GM21367 (cell line): ENCODE measurements at regions not wholly inside any gene's neighbourhood (a gene's known extent, or its start where the extent isn't known, plus 50 kb on each side); places are given as distances from the start of the nearest gene placed in this dataset.
"Not testable (repeated sequence)": the region's sequence is repeated elsewhere in the genome, so short reads cannot be mapped to it uniquely, and the experiment has no call there.

Experiments used
- ATAC-seq: cut with Tn5 transposase; IDR thresholded peaks from one replicate; pipeline ENCODE4 v1.9.1; 2021; ENCODE audit not compliant: unreplicated experiment

DNA sequence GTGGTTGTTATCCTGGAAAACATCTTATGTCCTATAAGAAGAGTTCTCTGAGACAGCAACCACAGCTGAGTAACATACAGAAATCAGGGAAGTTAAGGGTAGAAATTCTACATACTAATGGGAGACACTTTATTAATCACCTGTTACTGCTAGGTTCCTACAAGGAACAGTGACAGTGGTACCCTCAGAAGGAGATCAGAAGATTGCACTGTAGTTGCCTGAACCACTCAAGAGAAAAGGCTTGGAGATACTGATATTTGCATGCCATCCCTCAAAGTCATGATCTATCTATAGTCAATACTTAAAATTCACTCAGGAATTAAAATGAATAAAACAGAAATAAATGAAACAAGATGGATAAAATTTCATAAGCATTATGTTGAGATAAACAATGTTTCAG lies 136.0 kb downstream of the LMLN start:
- no peak for ATAC-seq

DNA sequence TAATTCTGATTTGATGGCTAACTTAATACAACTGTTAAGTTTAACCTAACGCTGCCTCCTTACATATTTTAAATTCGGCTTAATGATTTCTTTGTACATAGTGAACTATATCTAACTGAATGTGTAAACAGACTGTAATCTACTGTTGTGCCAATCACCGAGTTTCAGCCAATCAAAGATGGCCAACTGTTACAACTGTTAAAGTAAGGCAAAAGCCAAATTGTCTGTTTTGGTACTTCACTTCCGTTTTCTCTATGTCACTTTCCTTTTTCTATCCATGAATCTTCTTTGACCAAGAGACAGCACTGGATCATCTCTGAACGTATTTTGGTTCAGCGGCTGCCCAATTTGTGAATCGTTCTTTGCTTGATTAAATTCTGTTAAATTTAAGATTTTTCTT lies 137.0 kb downstream of the LMLN start:
- no peak for ATAC-seq

DNA sequence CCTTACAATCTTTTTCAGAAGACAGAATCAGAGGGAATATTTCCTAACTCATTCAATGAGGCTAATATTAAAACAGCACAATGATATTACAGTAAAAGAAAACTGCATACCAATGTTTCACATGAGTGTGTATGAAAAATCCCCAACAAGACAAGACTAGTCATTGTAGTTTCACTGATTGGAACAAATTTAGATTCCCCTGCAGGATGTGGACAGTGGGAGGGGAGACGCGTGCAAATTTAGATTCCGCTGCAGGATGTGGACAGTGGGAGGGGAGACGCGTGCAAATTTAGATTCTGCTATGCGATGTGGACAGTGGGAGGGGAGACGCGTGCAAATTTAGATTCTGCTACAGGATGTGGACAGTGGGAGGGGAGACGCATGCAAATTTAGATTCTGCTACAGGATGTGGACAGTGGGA lies 138.7 kb downstream of the LMLN start:
- ATAC-seq, result not testable (repeated sequence)

DNA sequence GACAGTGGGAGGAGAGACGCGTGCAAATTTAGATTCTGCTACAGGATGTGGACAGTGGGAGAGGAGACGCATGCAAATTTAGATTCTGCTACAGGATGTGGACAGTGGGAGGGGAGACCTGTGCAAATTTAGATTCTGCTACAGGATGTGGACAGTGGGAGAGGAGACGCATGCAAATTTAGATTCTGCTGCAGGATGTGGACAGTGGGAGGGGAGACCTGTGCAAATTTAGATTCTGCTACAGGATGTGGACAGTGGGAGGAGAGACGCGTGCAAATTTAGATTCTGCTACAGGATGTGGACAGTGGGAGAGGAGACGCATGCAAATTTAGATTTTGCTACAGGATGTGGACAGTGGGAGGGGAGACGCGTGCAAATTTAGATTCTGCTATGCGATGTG lies 143.1 kb downstream of the LMLN start:
- not testable (repeated sequence) for ATAC-seq

- ATAC-seq, result no peak
These were observed 146.2 kb downstream of the LMLN start for GRCh38 chr3:198106265-198106664.

- no peak for ATAC-seq
These were observed 148.1 kb downstream of the LMLN start for GRCh38 chr3:198107840-198108734.

- no peak for ATAC-seq
These were observed 149.9 kb downstream of the LMLN start for GRCh38 chr3:198109883-198110282.

- no peak for ATAC-seq
These were observed 152.0 kb downstream of the LMLN start for GRCh38 chr3:198112031-198112430.

- no peak for ATAC-seq
These were observed 153.4 kb downstream of the LMLN start for GRCh38 chr3:198113206-198114053.

GRCh38 chr3:198114516-198114915 lies 154.5 kb downstream of the LMLN start:
- not testable (repeated sequence) for ATAC-seq

- not testable (repeated sequence) for ATAC-seq
These were observed 162.2 kb downstream of the LMLN start for GRCh38 chr3:198122184-198122583.

DNA sequence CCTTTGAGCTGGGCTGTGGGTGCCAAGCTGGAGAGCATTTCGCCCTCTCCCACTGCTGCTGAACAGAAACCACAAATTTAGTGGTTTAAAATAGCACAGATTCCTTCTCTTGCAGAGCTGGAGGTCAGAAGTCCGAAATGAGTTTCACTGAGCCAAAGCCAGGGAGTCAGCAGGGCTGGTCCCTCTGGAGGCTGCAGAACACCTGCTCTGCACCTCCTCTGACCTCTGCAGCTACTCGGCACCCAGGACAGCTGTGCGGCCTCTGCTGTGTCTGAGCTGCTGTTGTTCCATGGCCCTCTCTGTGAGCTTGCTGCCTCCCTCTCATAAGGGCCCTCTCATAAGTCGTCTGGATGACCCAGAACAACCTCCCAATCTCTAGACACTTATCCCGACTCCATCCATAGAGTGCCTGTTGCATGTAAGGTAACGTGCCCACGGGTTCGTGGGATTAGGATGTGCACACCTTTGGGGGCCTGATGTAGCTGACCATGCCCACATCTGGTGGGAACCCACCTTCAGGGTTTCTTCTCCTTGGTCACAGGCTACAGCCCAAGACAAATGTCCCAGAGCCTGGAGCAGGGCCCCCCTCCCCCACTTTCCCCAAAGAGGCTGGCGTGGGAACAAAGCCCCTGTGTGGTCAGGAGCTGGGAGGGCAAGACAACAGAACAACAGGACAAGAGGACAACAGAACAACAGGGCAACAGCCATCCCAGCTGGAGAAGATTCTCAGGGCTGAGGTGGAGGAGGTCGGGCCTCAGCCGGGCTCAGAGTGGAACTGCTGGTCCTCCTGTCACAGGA lies 177.2 kb downstream of the LMLN start:
- not testable (repeated sequence) for ATAC-seq

DNA sequence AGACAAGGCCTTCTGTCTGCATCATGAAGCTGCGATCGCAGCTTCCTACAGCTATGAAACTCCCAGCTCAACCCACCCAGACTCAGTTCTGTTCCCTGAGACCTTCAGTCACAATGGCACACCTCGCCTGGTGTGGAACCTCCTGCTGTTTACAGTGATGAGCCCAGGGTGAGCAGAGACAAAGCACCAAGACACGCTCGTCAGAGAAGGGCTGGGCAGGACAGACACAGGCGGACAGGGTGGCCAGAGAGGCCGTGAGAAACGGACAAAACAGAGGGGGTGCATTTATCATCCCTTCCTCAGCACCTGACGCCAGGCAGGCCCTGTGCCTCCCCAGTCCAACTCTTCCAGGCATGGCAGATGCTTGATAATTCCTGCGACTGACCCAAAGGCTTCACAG lies 178.2 kb downstream of the LMLN start:
- ATAC-seq, result not testable (repeated sequence)

- not testable (repeated sequence) for ATAC-seq
These were observed 179.0 kb downstream of the LMLN start for GRCh38 chr3:198139037-198139436.

DNA sequence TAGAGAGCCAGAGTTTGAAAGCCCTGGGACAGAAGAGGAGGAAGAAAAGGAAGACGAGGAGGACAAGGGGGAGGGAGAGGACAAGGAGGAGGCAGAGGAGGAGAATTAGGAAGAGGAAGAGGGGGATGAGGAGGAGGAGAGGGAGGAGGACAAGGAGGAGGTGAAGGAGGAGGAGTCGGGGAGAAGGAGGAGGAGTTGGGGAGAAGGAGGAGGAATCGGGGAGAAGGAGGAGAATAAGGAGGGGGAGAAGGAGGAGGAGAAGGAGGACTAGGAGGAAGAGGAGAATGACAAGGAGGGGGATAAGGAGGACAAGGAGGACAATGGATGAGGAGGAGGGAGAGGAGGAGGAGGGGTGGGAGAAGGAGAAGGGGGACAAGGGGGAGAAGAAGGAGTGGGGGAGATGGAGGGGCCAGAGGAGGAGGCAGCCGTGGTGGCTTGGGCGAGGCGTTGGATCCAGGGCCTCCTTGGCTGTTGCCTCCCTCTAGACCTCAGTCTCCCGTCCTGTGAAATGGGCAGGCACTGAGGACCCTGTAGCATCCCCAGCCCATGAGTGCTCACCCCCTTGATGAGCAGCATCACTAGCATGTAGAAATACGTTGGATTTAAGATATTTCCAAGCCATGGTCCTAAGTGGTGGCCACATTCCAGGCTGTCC lies 179.6 kb downstream of the LMLN start:
- ATAC-seq, result not testable (repeated sequence)

DNA sequence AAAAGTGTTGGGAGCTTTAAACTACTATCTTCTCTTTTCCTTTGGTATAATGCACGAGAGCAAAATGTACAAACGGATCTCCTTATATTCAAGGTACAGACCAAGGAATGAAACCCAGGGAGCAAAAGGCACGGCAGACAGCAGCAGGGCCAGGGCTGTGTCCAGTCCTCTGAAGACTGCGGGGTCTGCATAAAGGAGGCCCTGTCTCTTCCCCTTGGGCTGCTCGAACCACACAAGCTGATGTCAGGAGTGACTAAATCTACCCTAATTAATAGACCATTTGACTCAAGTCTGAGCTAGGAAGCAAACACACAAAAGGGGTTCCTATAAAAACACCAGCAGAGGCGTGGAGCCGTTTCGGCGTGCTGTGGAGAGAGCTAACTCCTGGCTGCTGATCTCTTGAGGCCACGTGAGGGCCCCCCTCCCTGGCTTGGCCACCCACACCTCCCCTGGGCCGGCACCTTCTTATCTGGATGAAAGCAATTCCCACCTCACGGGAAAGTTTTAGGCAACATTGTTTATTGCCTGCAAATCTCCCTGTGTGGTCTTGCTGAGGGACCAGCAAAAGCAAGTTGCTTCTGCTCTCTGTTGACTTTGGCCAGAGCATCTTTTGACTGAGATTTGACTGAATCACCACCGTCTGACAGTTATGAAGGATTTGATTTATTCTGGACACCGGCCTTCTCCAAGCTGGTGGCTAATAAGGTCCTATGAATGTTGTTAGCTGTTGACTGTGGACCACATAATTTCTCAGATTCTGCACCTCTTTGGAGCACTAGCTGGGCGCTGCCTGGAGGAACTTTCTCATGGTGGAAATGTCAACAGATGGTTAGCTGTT lies 183.5 kb downstream of the LMLN start:
- ATAC-seq, result not testable (repeated sequence)

DNA sequence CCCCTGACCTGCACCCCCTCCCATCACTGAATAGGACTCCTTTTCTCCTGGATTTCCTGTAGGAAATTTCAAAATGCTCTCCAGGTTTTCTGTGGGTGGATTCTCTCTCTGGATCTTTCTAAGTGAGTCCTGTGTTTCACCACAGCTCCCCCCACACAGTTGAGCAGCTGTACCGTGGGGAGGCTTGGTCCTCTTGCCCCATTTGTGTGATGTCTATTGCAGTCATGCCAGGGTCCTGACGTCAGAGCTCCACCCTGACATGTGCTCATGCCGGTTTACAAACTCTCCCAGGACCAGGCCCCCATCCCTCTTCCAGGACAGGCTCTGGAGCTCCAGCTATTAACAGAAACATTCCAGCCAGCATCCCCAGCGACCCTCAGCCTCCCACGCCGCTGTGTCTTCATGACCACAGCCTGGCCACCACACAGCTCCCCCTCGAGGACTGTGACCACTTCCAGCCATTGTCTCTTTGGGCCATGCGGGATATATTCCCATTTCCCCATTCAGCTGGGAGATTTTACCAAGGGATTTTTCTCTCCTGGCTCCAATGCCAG lies 185.3 kb downstream of the LMLN start:
- not testable (repeated sequence) for ATAC-seq

DNA sequence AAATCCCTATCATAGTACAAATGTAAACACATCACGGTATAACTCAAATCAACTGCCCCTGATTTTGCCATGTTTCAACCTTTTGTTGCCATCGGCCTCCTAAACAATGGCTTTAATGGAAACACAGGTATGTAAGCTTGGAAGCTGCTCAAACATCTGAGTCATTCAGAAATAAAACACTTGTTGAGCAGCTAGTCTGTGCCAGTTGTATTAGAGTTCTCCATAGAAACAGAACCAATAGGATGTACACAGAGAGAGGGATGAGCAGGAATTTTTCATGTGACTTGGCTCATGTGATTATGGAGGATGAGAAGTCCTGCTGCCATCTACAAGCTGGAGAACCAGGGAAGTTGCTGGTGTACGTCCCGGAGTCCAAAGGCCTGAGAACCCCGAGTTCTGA lies 186.1 kb downstream of the LMLN start:
- ATAC-seq, result not testable (repeated sequence)

DNA sequence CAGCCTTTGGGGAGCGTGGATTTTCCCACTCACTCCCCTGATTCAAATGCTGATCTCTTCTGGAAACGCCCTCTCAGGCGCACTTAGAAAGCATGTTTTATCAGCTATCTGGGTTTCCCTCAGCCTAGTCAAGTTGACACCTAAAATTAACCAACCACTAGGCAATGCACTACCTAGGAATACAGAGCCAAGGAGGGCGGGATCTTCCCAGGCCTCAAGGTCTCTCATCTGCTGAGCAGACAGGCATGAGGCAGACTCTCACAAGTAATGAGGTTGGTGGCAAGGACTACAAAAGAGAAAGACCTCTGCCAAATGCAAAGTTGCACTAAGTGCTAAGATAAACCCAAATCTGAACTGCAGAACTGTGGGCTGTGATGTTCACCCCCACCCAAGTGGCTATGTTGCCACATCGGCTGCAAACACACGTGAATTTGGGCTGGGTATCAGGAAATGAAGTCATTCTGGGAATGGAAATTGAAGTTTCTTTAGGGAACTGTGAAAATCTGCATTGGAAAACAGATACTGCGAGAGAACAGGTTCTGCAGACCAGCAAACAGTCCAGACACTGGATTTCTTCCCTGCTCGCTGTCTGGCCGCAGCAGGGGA lies 186.6 kb downstream of the LMLN start:
- ATAC-seq, result not testable (repeated sequence)
